Esophagus muscularis mucosa (tissue), 4 donors: ENCODE measurements at regions not wholly inside any gene's neighbourhood (a gene's known extent, or its start where the extent isn't known, plus 50 kb on each side); places are given as distances from the start of the nearest gene placed in this dataset.

Experiments used
- DNase-seq: peaks from one replicate; pipeline ENCODE4 v3.0.0-alpha.2; 2017; ENCODE audit errors: extremely low spot score
- H3K27ac ChIP-seq, 4 donors: fragments of 200-600 bp; sonication (generic); replicated peaks in 1 of 4; 1 replicate in 3 of 4; 2 replicates in 1 of 4; pipeline ENCODE4 v1.5.1; 2016 to 2019; ENCODE audit warnings: mild to moderate bottlenecking in 1 of 4
- H3K27me3 ChIP-seq, 4 donors: fragments of 200-600 bp; sonication (generic); one replicate each; pipeline versions ENCODE4 v1.5.1 to v1.6.0; 2016 to 2019
- H3K36me3 ChIP-seq, 4 donors: fragments of 200-600 bp; sonication (generic); one replicate each; pipeline ENCODE4 v1.5.1; 2016 to 2019
- H3K4me1 ChIP-seq, 4 donors: fragments of 200-600 bp; sonication (generic); one replicate each; pipeline ENCODE4 v1.5.1; 2016 to 2019
- H3K4me3 ChIP-seq, 4 donors: fragments of 200-600 bp; sonication (generic); 1 replicate in 2 of 4; 2 replicates in 2 of 4; pipeline ENCODE4 v1.5.1; 2016 to 2019; ENCODE audit warnings: mild to moderate bottlenecking in 4 of 4, moderate library complexity in 1 of 4
- H3K9me3 ChIP-seq, 4 donors: fragments of 200-600 bp; sonication (generic); 1 replicate in 3 of 4; 2 replicates in 1 of 4; pipeline ENCODE4 v1.5.1; 2016 to 2019
- EP300 ChIP-seq: sonication (generic); formaldehyde crosslinking; IDR thresholded peaks from one replicate; pipeline ENCODE4 v1.6.1; 2017; ENCODE audit warnings: antibody characterized with exemption
- POLR2A ChIP-seq: fragments of 450-650 bp; IDR thresholded peaks from one replicate; pipeline ENCODE4 v1.6.1; 2017; ENCODE audit warnings: antibody characterized with exemption, moderate library complexity, mild to moderate bottlenecking, low read depth
- POLR2AphosphoS5 ChIP-seq, 2 donors: sonication (generic); formaldehyde crosslinking; IDR thresholded peaks; one replicate each; pipeline ENCODE4 v1.6.1; 2017; ENCODE audit warnings: antibody characterized with exemption in 2 of 2
- WGBS: methylation state at CpG from one replicate; pipeline ENCODE4 v1.1.5; 2018; 5-methylcytosine and 5-hydroxymethylcytosine counted together
- intact Hi-C: fragments of 100-400 bp; cut with DNase I; formaldehyde crosslinking; loops from one replicate; pipeline ENCODE4 v1.15.1; 2023
- TF ChIP-seq, protein P1 (sequence below), 3 experiments: fragments of 200-600 bp in 2 of 3; fragments of 450-650 bp in 1 of 3; sonication (generic) in 2 of 3; IDR thresholded peaks; one replicate each; pipeline ENCODE4 v1.5.1; 2017 to 2019; ENCODE audit warnings: antibody characterized with exemption in 3 of 3, mild to moderate bottlenecking in 2 of 3, moderate library complexity in 1 of 3

DNA sequence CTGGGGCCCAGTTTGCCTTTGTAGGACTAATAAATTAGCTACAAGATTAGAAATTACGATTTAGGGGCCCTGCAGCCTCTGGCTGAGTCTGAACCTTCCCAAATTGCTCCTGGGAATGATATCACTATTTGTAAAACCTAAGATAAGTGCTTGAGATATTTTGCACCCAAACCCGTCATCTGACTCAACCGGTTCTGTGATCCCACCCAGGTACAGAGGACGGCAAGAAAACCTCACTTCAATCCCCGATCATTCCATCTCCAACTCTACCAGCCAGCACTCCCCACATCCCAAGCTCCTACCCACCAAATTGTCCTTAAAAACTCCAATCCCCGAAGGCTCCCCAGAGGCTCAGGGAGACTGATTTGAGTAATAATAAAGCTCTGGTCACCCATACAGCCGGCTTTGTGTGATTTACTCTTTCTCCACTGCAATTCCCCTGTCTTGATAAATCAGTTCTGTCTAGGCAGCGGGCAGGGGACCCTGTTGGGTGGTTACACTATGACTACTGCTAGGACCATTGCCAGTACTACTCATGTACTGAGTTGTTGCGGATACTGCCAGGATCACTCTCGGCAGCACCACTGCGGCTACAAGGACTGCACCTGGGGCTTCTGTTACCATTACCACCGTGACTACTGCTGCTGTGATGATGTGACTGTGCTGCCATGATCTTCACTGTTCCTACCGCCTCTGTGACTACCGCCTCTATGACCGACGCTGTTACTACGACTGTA lies 73.1 kb downstream of the IRF8 start:
- intact Hi-C loops = no loop called here
- no peaks in the 10 kb centered on the region for H3K27me3 ChIP-seq
- no peak overlapping the region for H3K4me3 ChIP-seq
- H3K9me3 ChIP-seq = no peaks in the 10 kb centered on the region
- no peaks in the 10 kb centered on the region for H3K36me3 ChIP-seq
- H3K4me1 ChIP-seq = peaks cover 0 to 8% (median 7%) of the 10 kb centered on the region in 4 donors
- no peak for DNase-seq
- no peak overlapping the region for H3K27ac ChIP-seq
- TF ChIP-seq POLR2A (no peak), EP300 (no peak), POLR2AphosphoS5 (IDR thresholded peaks at IDR 0.05) (no peak)
- TF ChIP-seq, protein P1, sequence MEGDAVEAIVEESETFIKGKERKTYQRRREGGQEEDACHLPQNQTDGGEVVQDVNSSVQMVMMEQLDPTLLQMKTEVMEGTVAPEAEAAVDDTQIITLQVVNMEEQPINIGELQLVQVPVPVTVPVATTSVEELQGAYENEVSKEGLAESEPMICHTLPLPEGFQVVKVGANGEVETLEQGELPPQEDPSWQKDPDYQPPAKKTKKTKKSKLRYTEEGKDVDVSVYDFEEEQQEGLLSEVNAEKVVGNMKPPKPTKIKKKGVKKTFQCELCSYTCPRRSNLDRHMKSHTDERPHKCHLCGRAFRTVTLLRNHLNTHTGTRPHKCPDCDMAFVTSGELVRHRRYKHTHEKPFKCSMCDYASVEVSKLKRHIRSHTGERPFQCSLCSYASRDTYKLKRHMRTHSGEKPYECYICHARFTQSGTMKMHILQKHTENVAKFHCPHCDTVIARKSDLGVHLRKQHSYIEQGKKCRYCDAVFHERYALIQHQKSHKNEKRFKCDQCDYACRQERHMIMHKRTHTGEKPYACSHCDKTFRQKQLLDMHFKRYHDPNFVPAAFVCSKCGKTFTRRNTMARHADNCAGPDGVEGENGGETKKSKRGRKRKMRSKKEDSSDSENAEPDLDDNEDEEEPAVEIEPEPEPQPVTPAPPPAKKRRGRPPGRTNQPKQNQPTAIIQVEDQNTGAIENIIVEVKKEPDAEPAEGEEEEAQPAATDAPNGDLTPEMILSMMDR (IDR thresholded peaks at IDR 0.05) = no peak
- WGBS = 88% methylated on average over 17 of the region's 17 CpGs

DNA sequence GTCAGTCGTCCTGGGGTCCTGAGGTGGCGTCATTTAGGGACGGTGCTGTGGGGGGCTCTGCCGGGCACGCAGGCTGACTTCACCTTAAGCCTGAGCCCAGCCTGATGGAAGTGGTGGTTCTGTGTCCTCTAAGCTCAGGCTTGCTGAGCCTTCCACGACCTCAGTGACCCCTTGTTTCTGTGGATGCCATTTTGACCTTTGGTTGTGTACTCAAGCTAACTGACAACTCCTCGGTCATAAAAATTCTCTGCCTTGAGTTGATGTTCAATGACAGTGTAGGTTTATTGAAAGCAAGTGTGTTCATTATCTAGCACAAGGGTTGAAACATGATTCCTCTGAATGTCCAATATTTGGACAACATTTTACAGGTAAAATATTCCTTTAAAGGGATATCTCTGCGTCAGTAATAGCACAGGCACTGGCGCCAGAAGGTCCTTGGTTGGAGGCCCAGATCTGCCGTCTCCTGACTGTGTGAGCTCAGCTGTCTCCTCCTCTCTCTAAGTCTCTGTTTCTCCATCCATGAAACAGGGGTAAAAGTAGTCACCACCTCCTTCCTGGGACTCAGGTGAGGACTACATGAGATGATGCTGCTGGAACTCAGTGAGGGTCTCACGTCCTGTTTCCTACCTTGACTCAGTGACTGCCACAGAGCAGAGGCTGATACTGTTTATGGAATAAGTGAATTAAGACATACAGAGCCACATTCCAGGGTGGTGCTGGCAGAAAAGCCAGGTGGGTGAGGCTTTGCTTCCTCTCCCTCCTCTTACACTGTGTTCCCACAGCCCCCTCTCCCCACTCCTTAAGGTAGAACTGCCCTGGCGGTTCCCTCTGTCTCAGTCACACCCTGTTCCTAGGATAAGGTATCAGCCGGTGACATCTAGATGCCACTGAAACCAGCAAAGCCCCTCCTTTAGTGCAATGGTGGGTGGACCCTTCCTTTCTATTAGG lies 75.7 kb downstream of the IRF8 start:
- intact Hi-C loops = no loop called here
- Histone ChIP-seq H3K4me1 (peaks cover 0 to 1% (median 0%) of the 10 kb centered on the region in 4 donors), H3K27me3 (peaks cover 0 to 12% (median 0%) of the 10 kb centered on the region in 4 donors), H3K27ac (no peak overlapping the region), H3K36me3 (no peaks in the 10 kb centered on the region), H3K4me3 (no peak overlapping the region), H3K9me3 (no peaks in the 10 kb centered on the region)
- no peak for DNase-seq
- TF ChIP-seq POLR2A (no peak), POLR2AphosphoS5 (IDR thresholded peaks at IDR 0.05) (no peak), EP300 (no peak)
- TF ChIP-seq, protein P1 (IDR thresholded peaks at IDR 0.05) = no peak
- WGBS = 81% methylated on average over 13 of the region's 13 CpGs

DNA sequence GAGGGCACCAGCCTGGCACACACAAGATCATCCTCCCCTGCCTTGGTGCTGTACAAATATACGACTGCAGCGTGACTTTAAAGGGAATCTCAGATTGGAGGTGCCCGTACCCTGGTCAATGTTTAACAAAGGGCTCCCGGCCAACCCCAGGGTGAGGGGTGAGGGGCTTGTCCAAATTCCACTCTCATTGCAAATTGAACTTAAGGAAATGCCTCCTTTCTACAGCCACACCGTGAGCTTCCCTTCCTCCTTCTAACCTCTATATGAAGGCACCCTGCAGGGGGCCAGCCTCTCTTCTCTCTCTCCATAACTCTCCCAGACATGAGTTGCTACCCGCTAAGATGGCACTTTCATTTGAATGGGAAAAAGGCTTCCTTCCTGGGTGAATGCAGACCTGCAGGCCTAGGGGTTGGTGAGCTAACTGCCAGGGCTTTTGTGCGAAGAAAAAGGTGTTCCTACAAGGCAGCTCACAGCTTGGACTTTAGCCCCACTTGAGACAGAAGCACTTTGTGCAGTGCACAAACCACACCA lies 76.6 kb downstream of the IRF8 start:
- H3K36me3 ChIP-seq = no peaks in the 10 kb centered on the region
- no peak overlapping the region for H3K27ac ChIP-seq
- no peak for TF ChIP-seq POLR2AphosphoS5 (IDR thresholded peaks at IDR 0.05)
- TF ChIP-seq EP300 = no peak
- TF ChIP-seq, protein P1 (IDR thresholded peaks at IDR 0.05) = no peak
- peaks cover 0 to 12% (median 0%) of the 10 kb centered on the region in 4 donors for H3K27me3 ChIP-seq
- DNase-seq = no peak
- 84% methylated on average over 7 of the region's 7 CpGs for WGBS
- no peaks in the 10 kb centered on the region for H3K9me3 ChIP-seq
- H3K4me3 ChIP-seq = no peak overlapping the region
- intact Hi-C loops = no loop called here
- H3K4me1 ChIP-seq = no peaks in the 10 kb centered on the region

- Histone ChIP-seq H3K9me3 (no peaks in the 10 kb centered on the region), H3K4me3 (no peak overlapping the region), H3K36me3 (no peaks in the 10 kb centered on the region), H3K27ac (no peak overlapping the region), H3K4me1 (no peaks in the 10 kb centered on the region), H3K27me3 (peaks cover 0 to 12% (median 0%) of the 10 kb centered on the region in 4 donors)
- 50% methylated on average over 22 of the region's 22 CpGs for WGBS
- intact Hi-C loops = no loop called here
- TF ChIP-seq, protein P1 (IDR thresholded peaks at IDR 0.05) = no peak
- no peak for TF ChIP-seq POLR2AphosphoS5 (IDR thresholded peaks at IDR 0.05)
- no peak for TF ChIP-seq POLR2A
- no peak for TF ChIP-seq EP300
- no peak for DNase-seq
These were observed 79.4 kb downstream of the IRF8 start for GRCh38 chr16:85978291-85978775.
